HG03045 (cell line): ENCODE measurements at regions not wholly inside any gene's neighbourhood (a gene's known extent, or its start where the extent isn't known, plus 50 kb on each side); places are given as distances from the start of the nearest gene placed in this dataset.

Experiments used
- ATAC-seq: cut with Tn5 transposase; IDR thresholded peaks from one replicate; pipeline ENCODE4 v1.9.1; 2021; ENCODE audit warnings: mild to moderate bottlenecking, moderate library complexity; ENCODE audit not compliant: unreplicated experiment

DNA sequence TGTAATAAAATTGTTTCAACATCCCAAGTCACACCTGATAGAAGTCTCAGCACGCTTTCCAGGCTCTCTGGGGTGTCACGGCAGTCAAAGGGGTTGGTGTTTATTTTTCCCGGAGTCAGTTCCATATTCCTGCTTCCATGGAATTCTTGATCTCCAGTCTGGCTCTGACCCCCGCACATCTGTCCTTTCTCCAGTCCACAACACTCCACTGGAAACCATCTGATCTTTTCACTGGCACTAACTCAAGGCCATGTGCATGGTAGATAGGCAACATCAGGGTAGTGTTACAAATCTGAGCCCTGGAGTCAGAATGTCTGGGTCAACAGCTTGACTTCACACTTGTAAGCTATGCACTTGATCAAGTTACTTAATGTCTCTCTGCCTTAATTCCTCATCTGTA is 176.2 kb downstream of the WDR11 start:
- no peak for ATAC-seq

DNA sequence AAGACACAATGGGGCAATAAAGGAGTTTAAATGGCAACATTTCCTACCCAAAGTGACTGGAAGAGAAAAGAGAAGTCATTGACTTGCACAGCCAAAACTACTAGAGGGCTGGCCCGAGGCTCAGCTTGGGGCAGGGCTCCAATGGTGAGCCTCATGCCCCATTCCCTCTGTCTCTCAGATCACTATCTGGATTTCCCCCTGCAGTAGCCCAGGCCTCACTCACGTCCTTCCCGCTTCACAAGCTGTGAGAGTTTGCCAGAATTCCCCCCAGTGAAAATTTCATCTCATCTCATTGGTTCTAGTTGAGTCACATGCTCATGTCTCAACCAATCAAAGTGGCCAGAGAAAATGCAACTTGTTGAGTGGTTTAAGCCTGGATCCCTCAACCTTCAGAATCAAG is 181.3 kb downstream of the WDR11 start:
- ATAC-seq = no peak

DNA sequence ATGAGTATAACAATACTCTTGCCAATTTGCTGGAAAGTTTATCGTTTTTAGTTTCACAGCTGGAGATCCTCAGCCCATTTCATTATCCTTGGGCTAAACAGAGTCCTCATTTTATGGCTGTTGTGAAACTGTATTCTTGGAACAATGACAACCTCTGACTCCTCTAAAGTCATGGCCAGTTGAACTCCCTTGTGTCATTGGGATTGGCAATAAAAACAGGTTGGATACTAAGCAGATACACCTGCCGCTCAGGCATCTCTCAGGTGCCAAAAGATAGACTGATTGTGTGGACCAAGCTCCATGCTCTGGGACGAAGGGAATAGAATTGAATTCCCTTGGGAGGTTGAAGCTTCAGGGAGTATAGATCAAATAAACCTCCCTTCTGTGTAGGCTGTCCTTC is 182.2 kb downstream of the WDR11 start:
- no peak for ATAC-seq

DNA sequence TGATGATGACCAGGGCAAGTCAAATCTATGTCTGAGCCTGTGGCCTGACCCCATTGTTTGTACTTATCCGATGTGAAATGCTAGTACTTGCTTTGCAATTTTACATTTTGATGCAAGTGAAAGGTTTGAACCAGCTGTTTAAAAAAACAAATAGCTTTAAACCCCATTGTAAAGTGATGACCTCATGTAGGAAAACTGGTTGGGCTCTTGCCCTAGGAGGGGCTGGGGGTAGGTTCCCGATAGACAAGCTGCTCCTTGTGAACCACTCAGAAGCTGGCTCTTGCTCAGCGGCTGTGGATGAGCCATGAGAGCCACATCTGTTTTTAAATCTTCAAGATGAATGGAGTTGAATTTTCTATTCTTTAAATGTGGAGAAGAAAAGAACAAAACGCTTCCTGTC is 185.3 kb downstream of the WDR11 start:
- no peak for ATAC-seq

DNA sequence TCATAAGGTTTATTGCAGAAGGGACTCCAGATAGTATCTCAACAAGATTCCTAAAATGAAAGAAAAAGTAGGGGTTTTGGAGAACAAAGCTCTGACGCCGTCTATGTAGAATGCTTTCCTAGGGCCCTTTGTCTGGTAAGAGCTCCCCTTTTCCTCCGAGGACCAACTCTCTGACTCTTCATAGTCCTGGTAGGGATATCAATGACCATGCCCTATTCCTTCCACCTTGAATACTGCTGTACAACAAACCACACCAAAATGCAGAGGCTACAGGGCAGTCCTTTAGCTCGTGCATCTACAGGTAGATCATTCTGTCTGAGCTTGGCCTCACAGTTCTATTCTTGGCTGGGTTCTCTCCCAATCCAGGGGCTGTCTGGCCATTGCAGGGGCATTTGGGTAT is 190.3 kb downstream of the WDR11 start:
- no peak for ATAC-seq

DNA sequence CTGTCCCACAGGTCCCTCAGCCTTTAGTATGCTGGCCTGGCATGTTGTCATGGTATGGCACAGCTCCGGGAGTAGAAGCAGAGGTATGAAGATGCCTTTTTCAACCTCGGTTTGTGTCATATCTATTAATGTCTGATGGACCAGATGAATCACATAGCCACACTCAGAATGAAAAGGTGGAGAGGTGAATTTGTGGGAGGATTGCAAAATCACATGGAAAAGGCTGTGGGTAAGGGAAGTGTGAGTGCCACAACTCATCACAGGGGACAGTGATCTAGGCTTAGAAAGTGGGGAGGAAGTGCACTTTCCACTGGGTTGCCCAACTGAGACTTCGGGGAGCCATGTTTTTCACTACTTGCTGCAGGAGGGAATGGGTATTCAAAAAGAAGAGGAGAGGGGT is 190.7 kb downstream of the WDR11 start:
- ATAC-seq = no peak

DNA sequence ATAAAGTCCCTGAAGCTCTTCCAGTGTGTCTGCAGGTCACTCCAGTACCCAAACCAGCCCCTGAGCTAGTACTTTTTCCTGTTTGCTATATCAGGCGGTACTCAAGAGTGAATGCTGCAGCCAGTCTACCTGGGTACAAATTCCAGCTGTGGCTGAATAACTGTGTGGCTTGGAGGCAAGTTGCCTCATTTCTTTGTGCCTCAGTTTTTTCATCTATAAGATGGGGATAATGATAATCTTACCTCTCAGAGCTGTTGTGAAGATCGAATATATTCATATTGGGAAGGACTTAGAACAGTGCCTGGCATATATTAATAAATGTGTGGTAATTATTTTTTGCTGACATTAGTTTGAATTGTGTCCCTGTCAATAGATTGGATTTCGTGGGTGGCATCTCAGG is 191.2 kb downstream of the WDR11 start:
- no peak for ATAC-seq

DNA sequence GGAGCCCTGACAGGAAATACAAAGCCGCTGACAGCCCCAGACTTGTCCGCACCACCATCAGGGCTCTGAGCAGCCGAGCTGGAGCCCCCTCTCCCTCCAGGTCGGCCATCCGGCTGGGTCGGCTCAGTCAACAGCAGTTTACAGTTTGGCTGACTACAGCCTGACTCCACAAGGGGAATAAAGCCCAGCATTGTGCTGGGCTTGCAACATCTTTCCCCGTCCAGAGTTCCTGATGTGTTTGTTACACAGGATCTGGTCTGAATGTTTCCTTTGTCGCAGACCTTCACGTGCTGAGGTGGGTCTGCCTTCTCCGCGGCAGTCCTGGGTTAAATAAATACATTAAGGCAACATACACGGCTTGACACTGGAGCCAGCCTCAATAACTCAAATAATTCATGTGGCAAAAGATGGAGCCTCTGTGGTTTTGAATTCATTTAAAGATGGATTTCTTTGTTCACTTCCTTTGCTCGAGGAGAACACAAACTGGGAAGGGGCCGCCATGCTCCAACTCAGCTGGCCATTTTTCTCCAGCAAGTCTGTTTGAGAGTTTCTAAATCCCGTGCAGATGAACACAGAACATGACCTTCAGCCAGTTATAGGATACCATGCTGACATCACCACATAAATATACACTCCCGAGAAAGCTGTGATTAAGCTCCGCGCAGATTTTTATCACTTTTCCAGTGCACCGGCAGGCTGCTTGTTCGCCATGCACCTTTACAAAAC is 192.1 kb downstream of the WDR11 start:
- no peak for ATAC-seq

DNA sequence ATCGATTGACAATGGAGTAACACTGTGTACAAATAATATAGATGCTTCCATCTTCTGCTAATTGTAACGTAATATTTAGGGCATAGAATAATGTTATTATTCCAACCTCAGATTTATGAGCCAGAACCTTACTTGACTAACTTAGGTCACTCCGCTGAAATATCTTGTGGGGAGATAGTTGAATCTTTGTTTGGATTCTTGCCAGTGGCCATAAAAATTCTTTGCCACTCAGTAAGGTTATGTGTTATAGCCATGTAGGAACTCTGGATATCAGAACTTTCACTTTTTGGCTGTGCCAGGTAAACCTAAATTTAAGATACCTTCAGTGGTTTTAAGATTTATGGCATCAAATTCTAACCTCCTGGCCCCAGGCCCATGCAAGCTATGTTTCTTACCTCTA is 197.6 kb downstream of the WDR11 start:
- ATAC-seq = no peak

DNA sequence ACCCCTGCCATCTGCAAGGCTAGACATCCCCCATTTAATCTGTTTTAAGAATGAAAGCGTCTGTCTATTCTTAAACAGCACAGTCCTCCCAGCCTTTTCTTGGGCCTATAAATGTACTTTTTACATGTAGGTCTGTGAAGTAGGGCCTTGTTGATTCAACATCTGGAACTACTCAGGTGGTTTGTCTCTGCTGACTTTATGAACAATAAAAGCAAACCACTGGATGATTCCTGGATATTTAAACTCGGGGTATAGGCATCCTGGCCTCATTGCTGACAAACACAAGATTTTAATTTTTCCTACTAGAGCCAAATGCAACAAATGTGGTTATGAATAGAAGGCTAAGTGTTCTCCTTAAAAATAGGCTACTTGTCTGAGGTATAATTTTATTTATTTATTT is 198.3 kb downstream of the WDR11 start:
- ATAC-seq = no peak

DNA sequence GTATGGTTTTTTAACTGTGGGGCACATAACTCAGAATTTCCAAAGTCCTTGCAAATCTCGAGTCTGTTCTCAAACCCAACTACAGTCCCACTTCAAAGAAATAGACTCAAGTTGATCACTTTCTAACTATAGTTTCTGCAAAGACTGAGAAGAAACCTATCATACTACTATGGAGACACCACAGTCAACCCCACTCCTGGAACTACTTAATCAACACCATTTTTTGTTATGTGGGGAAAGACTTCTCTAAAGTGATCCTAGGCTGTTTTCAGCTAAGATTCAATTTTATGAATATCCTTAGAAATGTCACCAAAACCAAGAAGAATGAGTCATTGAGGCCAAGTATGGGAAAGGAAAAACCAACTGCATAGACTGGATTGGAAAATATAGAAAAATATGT is 198.8 kb downstream of the WDR11 start:
- no peak for ATAC-seq

DNA sequence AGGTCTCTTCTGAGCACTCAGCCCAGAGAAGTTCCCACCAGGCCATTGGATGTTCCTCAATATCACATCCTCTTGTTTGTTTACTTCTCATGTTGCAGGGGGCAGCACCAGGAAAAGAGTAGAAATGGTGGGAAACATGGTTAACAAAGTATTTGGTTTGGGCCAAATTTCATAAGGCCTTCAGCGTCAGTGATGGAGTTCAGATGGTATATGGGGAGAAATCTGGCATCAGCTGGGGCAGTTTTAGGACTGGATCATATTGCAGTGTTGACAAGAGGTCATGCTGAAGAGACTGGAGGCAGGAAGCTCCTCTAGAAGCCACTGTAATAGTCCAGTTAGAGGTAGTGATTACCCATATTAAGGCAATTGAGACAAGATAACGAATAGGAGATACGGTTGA is 200.0 kb downstream of the WDR11 start:
- no peak for ATAC-seq

DNA sequence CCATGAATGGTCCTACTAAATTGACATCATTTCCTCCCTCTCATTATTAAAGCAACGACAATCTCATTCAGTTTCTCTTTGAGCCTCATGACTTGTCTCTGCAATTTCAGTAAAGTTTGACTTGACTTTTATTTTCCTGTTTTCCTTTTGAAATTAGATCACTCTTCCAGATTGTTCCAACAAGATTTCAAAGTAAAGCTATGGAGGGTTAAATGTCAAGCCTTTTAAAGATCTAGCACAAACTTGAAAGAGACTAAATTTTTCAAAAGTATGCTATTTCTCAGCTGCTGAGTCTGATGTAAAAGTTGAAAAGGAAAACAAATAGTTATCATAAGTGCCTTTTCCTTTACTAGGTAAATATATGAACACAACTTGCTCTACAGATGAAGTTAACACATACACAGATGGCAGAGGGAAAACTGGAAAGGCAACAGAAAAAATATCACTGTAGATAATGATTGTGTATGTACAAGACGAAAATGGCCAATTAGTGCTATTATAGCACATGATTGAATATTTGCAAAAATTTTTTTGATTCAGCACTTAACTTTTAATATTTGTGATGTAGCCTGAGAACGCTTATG is 200.6 kb downstream of the WDR11 start:
- no peak for ATAC-seq

DNA sequence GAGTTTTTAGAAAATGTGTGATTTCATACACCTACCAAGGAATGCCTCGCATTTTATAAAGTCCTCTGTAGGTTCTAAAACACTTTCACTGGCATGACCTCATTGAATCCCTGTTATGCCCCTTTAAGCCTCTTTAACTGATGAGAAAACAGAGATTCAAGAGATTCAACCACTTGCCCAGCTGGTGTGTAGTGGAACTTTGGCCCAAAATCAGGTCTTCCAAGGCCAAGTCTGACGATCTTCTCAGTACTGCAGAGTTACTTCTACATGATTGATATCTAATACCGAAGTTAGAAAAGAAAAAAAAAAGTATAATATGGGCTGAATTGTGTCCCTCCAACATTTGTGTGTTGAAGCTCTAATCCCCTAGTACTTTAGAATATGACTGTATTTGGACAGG is 202.0 kb downstream of the WDR11 start:
- ATAC-seq = no peak

DNA sequence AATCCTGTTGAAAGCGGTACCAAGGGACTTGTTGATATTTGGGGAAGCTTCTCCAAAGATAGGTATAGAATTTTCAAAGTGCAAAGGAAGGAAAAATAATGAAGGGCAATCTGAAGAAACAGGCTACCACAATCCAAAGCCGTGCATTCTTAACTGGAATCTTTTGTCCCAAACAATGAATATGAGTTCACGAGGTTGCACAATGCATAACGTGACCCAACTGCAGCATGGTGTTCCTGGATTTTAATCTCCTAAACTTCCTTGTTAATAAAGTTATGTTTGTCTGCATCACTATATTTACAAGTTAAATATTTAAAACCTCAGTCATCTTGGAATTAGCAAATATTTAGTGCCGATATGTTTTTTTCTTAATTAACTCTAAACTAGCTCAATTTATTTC is 203.7 kb downstream of the WDR11 start:
- ATAC-seq = no peak

DNA sequence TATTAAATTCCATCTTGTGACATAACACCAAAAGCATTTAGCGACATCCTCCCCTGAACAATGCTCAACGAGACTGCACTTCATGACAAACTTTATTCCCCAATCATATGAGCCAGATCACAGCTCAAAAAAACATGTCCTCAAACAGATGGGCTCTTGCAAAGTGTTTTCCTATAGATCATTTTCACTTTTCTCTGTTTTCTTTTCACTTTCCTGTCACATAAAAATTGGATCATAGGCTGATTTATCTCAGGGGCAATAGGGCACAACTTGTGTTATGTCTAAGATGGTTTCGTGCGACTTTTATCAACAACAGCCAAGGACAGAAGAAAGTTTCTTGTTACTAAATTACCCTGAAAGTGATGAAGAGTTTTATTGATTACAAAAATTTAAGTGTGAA is 206.1 kb downstream of the WDR11 start:
- no peak for ATAC-seq

DNA sequence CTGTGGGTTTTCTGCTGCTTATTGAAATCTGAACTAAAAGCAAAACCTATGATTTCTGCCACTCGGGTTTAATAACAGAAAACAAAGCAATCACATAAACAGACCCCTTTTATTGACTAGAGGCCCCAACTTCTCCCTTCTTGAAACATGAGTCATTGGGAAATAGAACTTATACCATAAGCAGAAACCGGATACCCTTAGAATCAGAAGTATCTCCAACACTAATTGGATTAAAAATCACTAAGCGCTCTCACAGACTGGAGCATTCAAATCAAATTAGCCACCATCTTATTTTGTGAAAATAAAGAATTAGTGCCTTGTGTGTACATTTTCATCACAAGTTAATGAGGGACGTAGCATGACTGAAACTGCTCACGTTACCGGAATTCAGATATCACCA is 206.9 kb downstream of the WDR11 start:
- no peak for ATAC-seq

DNA sequence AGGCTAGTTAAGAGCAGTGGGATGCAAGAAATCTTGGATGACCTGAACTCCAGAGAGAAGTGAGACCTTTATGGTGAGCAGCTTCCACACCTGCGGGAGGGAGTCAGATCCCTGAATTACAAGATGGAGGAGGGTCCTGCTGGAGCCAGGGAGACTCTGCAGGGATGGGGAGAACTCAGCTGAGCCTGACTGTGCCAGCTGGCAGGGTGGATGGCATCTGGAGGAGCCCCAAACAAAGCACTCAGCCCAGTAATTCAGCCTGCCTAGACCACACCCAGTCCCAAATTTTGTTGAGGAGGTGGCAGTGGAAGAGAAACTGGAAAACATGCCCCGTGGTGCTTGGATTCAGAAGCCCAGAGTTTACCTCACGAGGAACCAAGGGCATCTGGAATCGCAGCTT is 208.2 kb downstream of the WDR11 start:
- no peak for ATAC-seq

DNA sequence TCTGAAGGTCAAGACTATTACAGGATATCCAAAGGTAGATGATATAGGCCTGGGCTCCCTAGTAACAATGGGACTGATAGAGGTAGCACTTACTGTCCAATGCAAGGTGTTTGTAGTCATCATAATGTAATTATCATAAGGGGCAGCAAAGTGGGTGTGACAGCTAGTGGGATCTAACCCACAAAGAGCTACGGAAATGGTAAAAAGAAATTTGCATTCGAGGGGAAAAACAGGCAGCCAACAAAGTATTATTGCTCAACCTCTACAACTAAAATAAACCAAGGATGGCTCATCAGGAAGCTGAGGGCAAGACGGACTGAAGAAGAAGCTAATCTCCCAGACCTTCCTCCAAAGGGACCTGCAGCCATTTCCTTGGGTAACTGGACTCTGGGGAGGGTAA is 211.0 kb downstream of the WDR11 start:
- ATAC-seq = no peak

DNA sequence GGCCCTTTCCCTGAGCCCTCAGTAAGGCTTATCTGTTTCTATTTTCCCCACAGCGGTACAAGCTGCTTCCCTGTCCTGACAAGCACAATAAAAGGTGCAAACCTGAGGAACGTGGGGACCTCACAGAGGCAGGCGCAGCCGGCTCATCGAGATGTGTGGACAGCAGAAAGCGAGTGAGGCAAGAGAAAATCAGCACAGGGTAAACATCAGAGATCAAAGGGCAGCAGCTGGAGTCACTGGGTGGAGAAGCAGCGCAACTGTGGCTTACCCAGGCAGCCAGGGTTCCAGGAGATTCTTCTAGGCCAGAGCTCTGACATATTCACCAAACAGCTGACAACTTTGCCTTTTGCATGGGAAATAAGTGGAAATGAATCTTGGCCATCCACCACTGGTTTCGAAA is 212.6 kb downstream of the WDR11 start:
- ATAC-seq = no peak

DNA sequence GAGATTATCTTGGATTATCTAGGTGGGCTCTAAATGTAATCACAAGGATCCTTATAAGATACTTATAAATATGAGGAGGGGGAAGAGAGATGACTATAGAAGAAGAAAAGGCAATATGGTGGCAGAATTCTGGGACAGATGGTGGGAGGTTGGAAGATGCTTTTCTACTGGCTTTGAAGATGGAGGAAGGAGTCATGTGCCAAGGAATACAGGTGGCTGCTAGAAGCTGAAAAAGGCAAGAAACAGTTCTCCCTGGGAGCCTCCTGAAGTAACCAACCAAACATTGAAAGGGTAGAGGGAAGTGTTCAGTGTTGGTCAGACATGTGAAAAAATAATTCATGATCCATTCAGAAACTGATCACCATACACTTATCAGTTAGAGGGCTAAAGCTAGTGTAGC is 213.3 kb downstream of the WDR11 start:
- no peak for ATAC-seq

DNA sequence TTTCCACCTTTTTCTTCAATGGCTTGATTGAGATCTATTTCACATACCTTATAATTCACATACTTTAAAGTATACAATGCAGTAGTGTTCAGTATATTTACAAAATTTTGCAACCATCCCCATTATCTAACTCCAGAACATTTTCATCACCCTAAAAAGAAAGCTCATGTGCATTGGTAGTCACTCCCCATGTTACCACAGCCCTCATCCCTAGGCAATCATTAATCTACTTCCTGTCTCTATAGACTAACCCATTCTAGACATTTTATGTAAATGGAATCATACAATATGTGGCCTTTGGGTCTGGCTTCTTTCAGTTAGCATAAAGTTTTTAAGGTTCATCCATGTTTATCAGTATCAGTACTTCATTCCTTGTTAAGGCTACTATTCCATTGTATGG is 214.2 kb downstream of the WDR11 start:
- ATAC-seq = no peak
